H9 (cell line): ENCODE measurements at regions not wholly inside any gene's neighbourhood (a gene's known extent, or its start where the extent isn't known, plus 50 kb on each side); places are given as distances from the start of the nearest gene placed in this dataset.

ENCODE experiments used
- DNase-seq: peaks from one replicate; pipeline ENCODE4 v3.0.0-alpha.2; 2017
- H2AFZ ChIP-seq: one replicate; pipeline ENCODE4 v1.6.1; 2013; ENCODE audit warnings: mild to moderate bottlenecking, low read length, control low read depth, moderate library complexity
- H2AK5ac ChIP-seq: 2 replicates; pipeline ENCODE4 v1.6.1; 2013; ENCODE audit warnings: low read length, control low read depth, mixed read lengths; ENCODE audit not compliant: insufficient read length
- H2BK120ac ChIP-seq: one replicate; pipeline ENCODE4 v1.6.1; 2013; ENCODE audit warnings: low read depth, mild to moderate bottlenecking, low read length, control low read depth, inconsistent platforms; ENCODE audit not compliant: poor library complexity, severe bottlenecking
- H2BK12ac ChIP-seq: 2 replicates; pipeline ENCODE4 v1.6.1; 2013; ENCODE audit warnings: low read length, control low read depth, mixed read lengths, low read depth; ENCODE audit not compliant: insufficient read length
- H2BK15ac ChIP-seq: 2 replicates; pipeline ENCODE4 v1.6.1; 2013; ENCODE audit warnings: low read depth, low read length, control low read depth
- H2BK20ac ChIP-seq: one replicate; pipeline ENCODE4 v1.6.1; 2013; ENCODE audit warnings: low read depth, mild to moderate bottlenecking, low read length, control low read depth, inconsistent platforms; ENCODE audit not compliant: poor library complexity, severe bottlenecking
- H2BK5ac ChIP-seq: 2 replicates; pipeline ENCODE4 v1.6.1; 2013; ENCODE audit warnings: low read length, control low read depth, mixed read lengths; ENCODE audit not compliant: insufficient read length
- H3K14ac ChIP-seq: 2 replicates; pipeline ENCODE4 v1.6.1; 2013; ENCODE audit warnings: low read length, control low read depth; ENCODE audit not compliant: insufficient read depth
- H3K18ac ChIP-seq: 2 replicates; pipeline ENCODE4 v1.6.1; 2013; ENCODE audit warnings: low read depth, mild to moderate bottlenecking, mixed read lengths, low read length, control low read depth; ENCODE audit not compliant: insufficient read length
- H3K23ac ChIP-seq: 2 replicates; pipeline ENCODE4 v1.6.1; 2013; ENCODE audit warnings: low read length, control low read depth, mixed read lengths, low read depth; ENCODE audit not compliant: insufficient read length
- H3K23me2 ChIP-seq: 2 replicates; pipeline ENCODE4 v1.6.1; 2013; ENCODE audit warnings: low read depth, mild to moderate bottlenecking, mixed read lengths, low read length, control low read depth; ENCODE audit not compliant: insufficient read length, poor library complexity, severe bottlenecking
- H3K27ac ChIP-seq: 2 replicates; pipeline ENCODE4 v1.5.1; 2013; ENCODE audit warnings: low read length, control low read depth, mixed read lengths, low read depth; ENCODE audit not compliant: insufficient read length
- H3K27me3 ChIP-seq: 2 replicates; pipeline ENCODE4 v1.6.1; 2013; ENCODE audit warnings: low read length, control low read depth, inconsistent platforms; ENCODE audit not compliant: insufficient read depth
- H3K4ac ChIP-seq: 2 replicates; pipeline ENCODE4 v1.6.1; 2013; ENCODE audit warnings: low read depth, mild to moderate bottlenecking, control low read depth, inconsistent platforms, low read length, moderate library complexity
- H3K4me1 ChIP-seq: 2 replicates; pipeline ENCODE4 v1.6.1; 2013; ENCODE audit warnings: low read length, control low read depth, inconsistent platforms; ENCODE audit not compliant: insufficient read depth
- H3K4me2 ChIP-seq: 2 replicates; pipeline ENCODE4 v1.6.1; 2013; ENCODE audit warnings: low read length, control low read depth, mixed read lengths; ENCODE audit not compliant: insufficient read length, insufficient read depth
- H3K56ac ChIP-seq: 2 replicates; pipeline ENCODE4 v1.6.1; 2013; ENCODE audit warnings: low read depth, mild to moderate bottlenecking, mixed read lengths, low read length, control low read depth; ENCODE audit not compliant: insufficient read length
- H3K79me1 ChIP-seq: 2 replicates; pipeline ENCODE4 v1.6.1; 2013; ENCODE audit warnings: low read depth, mild to moderate bottlenecking, moderate library complexity, low read length, control low read depth, inconsistent platforms; ENCODE audit not compliant: insufficient read depth, poor library complexity, severe bottlenecking
- H3K79me2 ChIP-seq: 2 replicates; pipeline ENCODE4 v1.6.1; 2013; ENCODE audit warnings: low read length, control low read depth, inconsistent platforms; ENCODE audit not compliant: insufficient read depth
- H3K9ac ChIP-seq: 2 replicates; pipeline ENCODE4 v1.6.1; 2013; ENCODE audit warnings: low read length, control low read depth, mixed read lengths; ENCODE audit not compliant: insufficient read length; ENCODE audit errors: extremely low read depth
- H3K9me3 ChIP-seq: one replicate; pipeline ENCODE4 v1.6.1; 2013; ENCODE audit warnings: low read depth, low read length, inconsistent platforms; ENCODE audit not compliant: control insufficient read depth
- H3T11ph ChIP-seq: one replicate; pipeline ENCODE4 v1.6.1; 2013; ENCODE audit warnings: mild to moderate bottlenecking, low read length, control low read depth, inconsistent platforms
- H4K20me1 ChIP-seq: one replicate; pipeline ENCODE4 v1.6.1; 2013; ENCODE audit not compliant: control insufficient read depth, insufficient read length, insufficient read depth
- H4K5ac ChIP-seq: 2 replicates; pipeline ENCODE4 v1.6.1; 2013; ENCODE audit warnings: low read depth, mild to moderate bottlenecking, mixed read lengths, low read length, control low read depth; ENCODE audit not compliant: insufficient read length
- H4K8ac ChIP-seq: replicated peaks from 2 replicates; pipeline ENCODE4 v1.6.1; 2013; ENCODE audit warnings: low read length, control low read depth, mixed read lengths, low read depth; ENCODE audit not compliant: insufficient read length
- H4K91ac ChIP-seq: 2 replicates; pipeline ENCODE4 v1.6.1; 2013; ENCODE audit warnings: low read depth, mild to moderate bottlenecking, moderate library complexity, mixed read lengths, low read length, control low read depth; ENCODE audit not compliant: insufficient read length
- H3K27ac Mint-ChIP-seq, 3 experiments: 2 replicates in 2 of 3; 3 replicates in 1 of 3; pipeline ENCODE4 v1.8.0; 2020 to 2021; ENCODE audit warnings: mixed read lengths in 3 of 3, mild to moderate bottlenecking in 1 of 3, moderate library complexity in 1 of 3
- H3K27me3 Mint-ChIP-seq: 2 replicates; pipeline ENCODE4 v1.8.0; 2021; ENCODE audit warnings: low read depth, mild to moderate bottlenecking, moderate library complexity, mixed read lengths
- H3K36me3 Mint-ChIP-seq, 3 experiments: 2 replicates in 2 of 3; 3 replicates in 1 of 3; pipeline ENCODE4 v1.8.0; 2020 to 2021; ENCODE audit warnings: low read depth in 3 of 3, mixed read lengths in 3 of 3; ENCODE audit not compliant: insufficient read depth in 1 of 3
- H3K4me1 Mint-ChIP-seq, 2 experiments: 2 replicates each; pipeline ENCODE4 v1.8.0; 2020; ENCODE audit warnings: mixed read lengths in 2 of 2
- H3K4me3 Mint-ChIP-seq, 2 experiments: 2 replicates in 1 of 2; 3 replicates in 1 of 2; pipeline ENCODE4 v1.8.0; 2020 to 2021; ENCODE audit warnings: mild to moderate bottlenecking in 2 of 2, mixed read lengths in 2 of 2, moderate library complexity in 1 of 2
- H3K9me3 Mint-ChIP-seq, 2 experiments: 2 replicates in 1 of 2; 3 replicates in 1 of 2; pipeline ENCODE4 v1.8.0; 2020; ENCODE audit warnings: mild to moderate bottlenecking in 2 of 2, mixed read lengths in 2 of 2, moderate library complexity in 1 of 2
- CTCF ChIP-seq: fragments of 200-600 bp; sonication (generic); conservative IDR thresholded peaks from 3 replicates; pipeline ENCODE4 v1.8.0; 2021; ENCODE audit warnings: antibody characterized with exemption, mild to moderate bottlenecking
- WGBS: extraction: QIAGEN DNeasy Blood & Tissue Kit; methylation state at CpG from one replicate; pipeline ENCODE4 v1.1.7; 2013; ENCODE audit warnings: missing lambda C conversion rate, low lambda C conversion rate, mixed read lengths; ENCODE audit not compliant: insufficient read length; ENCODE audit errors: extremely low coverage; 5-methylcytosine and 5-hydroxymethylcytosine counted together

GRCh38 chr18:77708826-77709506 lies 459.3 kb downstream of the GALR1 start:
- no peaks in the 10 kb centered on the region for H3K27me3 ChIP-seq
- H3T11ph ChIP-seq, result no peak overlapping the region
- no peak overlapping the region for H4K8ac ChIP-seq
- no peak for DNase-seq
- H2AK5ac ChIP-seq, result no peak overlapping the region
- no peaks in the 10 kb centered on the region for H3K23me2 ChIP-seq
- H3K79me2 ChIP-seq, result no peaks in the 10 kb centered on the region
- no peak overlapping the region for H4K91ac ChIP-seq
- H3K23ac ChIP-seq, result no peak overlapping the region
- no peak overlapping the region for H2BK5ac ChIP-seq
- H3K27ac Mint-ChIP-seq, result no peak overlapping the region
- no peaks in the 10 kb centered on the region for H4K20me1 ChIP-seq
- no CpG with 5 or more reads among the region's 4 CpGs for WGBS
- no peak overlapping the region for H4K5ac ChIP-seq
- no peak overlapping the region for H2BK120ac ChIP-seq
- H3K27me3 Mint-ChIP-seq, result no peaks in the 10 kb centered on the region; the same call in 1 of the 2 replicates
- no peaks in the 10 kb centered on the region for H3K4me1 ChIP-seq
- H3K4ac ChIP-seq, result no peak overlapping the region
- no peak overlapping the region for H3K14ac ChIP-seq
- no peak overlapping the region for H2BK20ac ChIP-seq
- H3K27ac ChIP-seq, result no peak overlapping the region
- H3K4me1 Mint-ChIP-seq, result no peaks in the 10 kb centered on the region
- TF ChIP-seq CTCF, result no peak
- H3K9ac ChIP-seq, result no peak overlapping the region
- no peak overlapping the region for H3K18ac ChIP-seq
- H2AFZ ChIP-seq, result no peak overlapping the region
- peaks cover 0 to 2% of the 10 kb centered on the region in 2 experiments; a peak in 1 of 5 replicates for H3K9me3 Mint-ChIP-seq
- H3K56ac ChIP-seq, result no peak overlapping the region
- H2BK15ac ChIP-seq, result no peak overlapping the region
- peaks cover 0 to 2% (median 0%) of the 10 kb centered on the region in 3 experiments; a peak in 1 of 7 replicates for H3K36me3 Mint-ChIP-seq
- H3K79me1 ChIP-seq, result no peaks in the 10 kb centered on the region
- H3K4me2 ChIP-seq, result no peak overlapping the region
- H3K4me3 Mint-ChIP-seq, result no peak overlapping the region
- H3K9me3 ChIP-seq, result no peaks in the 10 kb centered on the region
- no peak overlapping the region for H2BK12ac ChIP-seq
